ENCODE measurements at regions not wholly inside any gene's neighbourhood (a gene's known extent, or its start where the extent isn't known, plus 50 kb on each side); places are given as distances from the start of the nearest gene placed in this dataset.
A peak's percentile ranks its signal among the peaks of the same experiment; 100 is the strongest.
"Not testable (repeated sequence)": the region's sequence is repeated elsewhere in the genome, so short reads cannot be mapped to it uniquely, and the experiment has no call there.

DNA sequence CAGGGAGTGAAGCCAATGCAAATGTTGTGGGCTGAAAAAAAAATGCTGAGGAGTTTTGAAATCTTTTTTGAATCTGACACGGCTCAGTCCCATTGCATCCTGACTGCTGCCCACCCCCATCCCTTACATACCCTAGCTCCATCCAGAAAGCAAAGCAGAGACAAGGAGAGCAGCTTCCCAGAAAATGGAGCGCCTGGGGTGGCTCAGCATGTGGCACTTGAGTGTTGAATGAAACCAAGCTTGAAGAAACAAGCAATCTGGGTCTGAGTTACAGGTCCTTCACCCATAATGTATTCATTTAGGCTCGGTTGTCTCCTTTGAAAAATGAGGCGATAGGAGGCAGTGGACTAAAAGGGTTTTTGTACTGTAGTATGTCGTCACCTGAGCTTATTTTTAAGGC, 244.2 kb upstream of the ACVR2A start:
- no peak for DNase-seq

DNA sequence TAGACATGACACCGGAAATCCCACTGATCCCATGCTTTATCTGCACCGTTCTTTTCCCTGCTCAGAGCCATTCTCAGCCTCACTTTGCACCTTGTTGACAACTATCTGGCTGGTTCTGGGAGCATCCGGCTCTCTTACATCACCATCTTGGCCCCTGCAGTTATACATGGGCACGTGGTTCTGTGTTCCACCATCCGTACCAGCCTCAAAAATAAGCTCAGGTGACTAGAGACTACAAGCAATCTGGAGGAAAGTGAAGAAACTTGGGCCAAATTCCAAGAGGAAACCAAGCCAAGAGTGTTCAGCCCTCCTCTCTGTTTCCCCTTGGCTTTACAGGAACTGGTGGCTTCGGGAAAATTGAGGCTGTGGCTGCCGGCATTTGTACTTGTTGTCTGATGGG, 244.6 kb upstream of the ACVR2A start:
- no peak for DNase-seq

GRCh38 chr2:147595200-147595599, 249.6 kb upstream of the ACVR2A start:
- no peak for DNase-seq

DNA sequence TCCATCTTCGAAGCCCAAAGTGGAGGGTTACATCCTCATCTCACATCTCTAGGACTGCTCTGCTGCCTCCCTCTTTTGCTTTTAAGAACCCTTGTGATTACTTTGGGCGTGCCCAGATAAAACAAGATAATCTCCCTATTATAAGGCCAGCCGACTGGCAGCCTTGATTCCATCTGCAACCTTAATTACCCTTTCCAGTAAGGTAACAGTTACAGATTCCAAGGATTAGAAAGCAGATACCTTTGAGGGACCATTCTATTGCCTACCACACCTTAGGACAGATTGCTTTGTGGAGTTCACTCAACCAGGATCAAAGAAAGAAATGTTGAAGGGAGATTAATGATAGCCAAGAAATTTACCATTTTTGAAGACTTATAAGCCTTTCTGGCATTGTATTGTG, 250.8 kb upstream of the ACVR2A start:
- no peak for DNase-seq

GRCh38 chr2:147592784-147593183, 252.0 kb upstream of the ACVR2A start:
- DNase-seq = not testable (repeated sequence)

- DNase-seq = no peak
Measured at GRCh38 chr2:147589127-147589526, 255.7 kb upstream of the ACVR2A start.

DNA sequence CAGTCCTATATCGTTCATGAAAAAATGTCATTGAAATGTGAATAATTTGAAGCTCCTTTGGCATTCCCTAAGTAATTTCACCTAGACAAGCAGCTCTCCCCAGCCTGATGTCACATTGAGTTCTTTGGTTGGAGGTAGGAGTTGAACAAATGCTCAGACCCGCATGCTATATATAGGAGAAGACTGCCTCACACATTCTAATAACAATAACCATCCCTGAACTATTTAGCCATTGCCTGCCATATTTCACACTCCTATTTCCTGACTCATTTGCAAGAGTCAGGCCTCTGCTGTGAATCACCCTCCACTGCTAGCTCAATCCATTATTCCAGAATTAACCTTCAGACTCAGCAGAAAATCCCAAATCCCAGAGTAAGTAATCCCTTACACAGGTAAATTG, 256.6 kb upstream of the ACVR2A start:
- DNase-seq = peak; percentile 77

DNA sequence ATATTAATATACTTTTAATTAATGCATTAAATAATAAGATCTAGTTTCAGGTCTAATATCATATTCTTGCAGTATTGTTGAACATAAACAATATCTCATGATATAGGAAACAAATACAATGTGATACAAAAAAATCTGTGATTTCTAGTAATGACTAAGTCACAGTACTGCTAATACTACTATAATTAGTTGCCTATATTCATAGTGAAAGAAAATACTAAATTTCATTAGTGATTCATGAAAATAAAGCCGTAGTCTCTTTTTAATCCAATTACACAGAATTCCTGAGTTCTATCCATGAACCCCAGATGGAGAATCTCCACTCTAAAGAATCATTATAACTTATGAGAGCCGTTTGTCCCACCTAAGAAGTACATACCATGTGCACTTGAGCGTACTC, 266.3 kb upstream of the ACVR2A start:
- no peak for DNase-seq

- DNase-seq = no peak
Measured at GRCh38 chr2:147577998-147578380, 266.8 kb upstream of the ACVR2A start.

GRCh38 chr2:147577323-147577997, 267.4 kb upstream of the ACVR2A start:
- DNase-seq = no peak

- no peak for DNase-seq
Measured at GRCh38 chr2:147575106-147575505, 269.7 kb upstream of the ACVR2A start.

DNA sequence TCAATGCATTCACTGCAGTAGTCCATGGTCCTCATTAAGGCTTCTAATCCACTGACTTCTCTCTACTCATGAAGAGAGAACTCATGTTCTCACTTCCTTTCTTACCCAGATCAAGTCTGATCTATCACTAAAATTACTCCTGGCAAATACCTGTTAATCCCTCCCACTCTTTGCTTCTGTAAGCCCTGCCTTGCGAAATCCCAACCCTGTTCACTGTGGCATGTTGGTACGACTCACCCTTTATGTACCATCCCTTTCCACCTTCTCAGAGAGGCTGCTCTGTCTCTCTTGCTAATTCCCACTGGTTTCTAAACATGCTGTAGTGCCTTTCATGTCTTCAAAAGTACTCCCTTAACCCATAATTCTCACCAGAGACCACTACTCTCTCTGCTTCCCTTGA, 272.2 kb upstream of the ACVR2A start:
- peak; percentile 49 for DNase-seq

DNA sequence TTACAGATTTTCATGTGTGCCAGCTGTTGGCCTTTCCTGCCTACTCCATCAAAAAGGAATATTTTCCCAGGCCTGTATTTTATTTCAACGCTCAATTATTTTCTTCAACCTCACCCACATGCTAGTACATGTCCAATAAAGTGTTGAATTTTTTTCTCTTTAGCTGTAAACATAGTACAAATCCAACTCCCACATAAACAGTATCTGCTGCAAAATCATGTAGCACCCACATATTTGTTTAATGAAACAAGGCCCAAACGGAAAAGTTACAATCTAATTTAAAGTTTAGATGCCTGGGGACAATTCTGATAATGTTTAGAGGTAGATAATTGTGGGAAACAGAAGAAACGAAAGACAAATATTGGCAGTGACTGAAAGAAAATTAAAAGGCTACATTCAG, 275.4 kb upstream of the ACVR2A start:
- DNase-seq = no peak

- no peak for DNase-seq
Measured at GRCh38 chr2:147568109-147568508, 276.7 kb upstream of the ACVR2A start.

- DNase-seq = no peak
Measured at GRCh38 chr2:147567136-147567535, 277.7 kb upstream of the ACVR2A start.

GRCh38 chr2:147560810-147561535, 283.9 kb upstream of the ACVR2A start:
- DNase-seq = no peak

- DNase-seq = no peak
Measured at GRCh38 chr2:147559070-147559725, 285.6 kb upstream of the ACVR2A start.

DNA sequence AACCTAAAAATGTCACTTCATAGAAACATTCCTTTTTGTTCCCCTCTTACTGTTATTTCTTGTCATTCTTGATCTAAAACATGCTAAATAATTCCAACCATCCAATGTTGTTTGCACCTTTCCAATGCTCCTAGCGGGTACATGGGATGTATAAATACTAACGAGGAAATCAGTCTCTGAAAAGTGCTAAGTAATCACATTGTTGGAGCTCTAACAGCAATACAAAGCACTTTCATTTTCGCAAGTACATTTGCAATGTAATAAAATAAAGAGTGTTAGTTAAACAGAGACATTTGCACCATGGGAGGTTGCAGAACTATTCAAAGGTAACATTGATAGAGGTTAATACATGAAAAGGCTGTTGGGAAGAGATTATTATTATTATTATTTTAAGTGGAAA, 286.2 kb upstream of the ACVR2A start:
- DNase-seq = no peak

- no peak for DNase-seq
Measured at GRCh38 chr2:147554521-147555107, 290.2 kb upstream of the ACVR2A start.

- DNase-seq = no peak
Measured at GRCh38 chr2:147553775-147554271, 291.0 kb upstream of the ACVR2A start.

DNA sequence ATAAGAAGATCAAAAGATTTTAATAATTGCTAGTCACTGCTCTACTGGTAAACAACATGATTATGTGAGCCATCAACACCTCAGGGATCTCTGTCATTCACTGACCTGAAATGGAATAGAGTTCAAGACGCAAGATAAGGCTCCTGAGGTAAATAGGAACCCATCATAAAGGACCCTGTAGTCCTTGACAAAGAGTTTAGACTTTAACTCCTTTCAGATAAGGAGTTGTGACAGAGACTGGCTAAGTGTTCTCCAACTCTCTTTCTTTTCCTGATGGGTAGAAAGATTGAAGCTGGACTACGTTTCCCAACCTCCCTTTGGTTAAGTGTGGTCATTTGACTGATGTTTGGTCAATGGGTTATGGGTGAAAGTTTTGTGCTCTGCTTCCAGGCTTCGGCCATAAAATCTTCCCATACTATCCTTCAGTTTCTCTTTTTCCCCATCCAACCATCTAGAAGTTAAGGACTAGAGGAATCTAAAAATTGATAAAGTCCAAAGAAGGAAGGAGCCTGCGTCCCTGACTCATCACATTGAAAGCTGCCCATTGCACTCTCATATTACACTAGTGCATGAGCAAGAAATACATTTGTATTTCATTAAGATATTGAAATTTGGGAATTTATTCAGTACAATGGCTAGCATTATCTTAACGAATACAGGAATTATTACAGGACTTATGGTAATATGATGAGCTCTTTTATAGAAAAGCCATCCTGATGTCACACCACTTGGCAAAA, 293.7 kb upstream of the ACVR2A start:
- no peak for DNase-seq

DNA sequence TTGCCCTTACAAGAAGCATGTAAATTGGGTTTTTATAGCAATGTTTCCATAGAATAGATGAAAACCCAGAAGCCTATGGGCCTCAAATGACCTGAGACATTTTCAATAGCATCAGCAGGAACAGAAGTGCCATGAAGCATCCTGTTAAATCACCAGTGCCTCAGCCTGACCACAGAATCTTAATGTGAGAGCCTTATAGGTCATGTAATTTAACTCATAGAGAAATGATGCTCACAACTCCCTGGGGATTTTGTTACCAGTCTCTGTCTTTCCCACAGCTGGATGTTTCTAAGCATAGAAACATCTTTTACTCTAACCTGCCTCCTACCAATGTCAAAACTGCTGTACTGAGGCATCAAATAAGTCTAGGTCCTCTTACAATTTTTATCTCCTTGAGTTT, 295.8 kb upstream of the ACVR2A start:
- DNase-seq = no peak

DNA sequence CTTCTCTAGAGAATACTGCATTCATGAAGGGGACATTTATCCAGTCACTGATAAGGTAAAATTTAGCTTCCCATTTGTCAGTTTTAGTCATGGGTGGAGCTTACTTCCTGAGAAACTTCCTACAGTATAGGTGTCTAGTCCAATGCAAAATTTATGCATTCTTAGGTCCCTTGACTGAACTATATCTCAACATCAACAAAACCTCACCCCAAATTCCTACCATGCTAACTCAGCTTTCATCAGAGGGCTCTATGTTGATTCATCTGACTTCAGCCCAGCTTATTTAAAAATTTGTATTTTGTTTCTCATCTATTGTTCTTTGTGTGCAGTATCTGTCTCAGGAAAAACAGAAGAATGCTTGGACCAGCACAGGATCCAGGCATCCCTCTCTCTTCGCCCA, 296.4 kb upstream of the ACVR2A start:
- no peak for DNase-seq
